ENCODE measurements at regions not wholly inside any gene's neighbourhood (a gene's known extent, or its start where the extent isn't known, plus 50 kb on each side); places are given as distances from the start of the nearest gene placed in this dataset.

- ATAC-seq (no peak), DNase-seq (no peak)
Observed at GRCh38 chr14:101135796-101136742, 232.5 kb upstream of the RTL1 start.

GRCh38 chr14:101137234-101137633, 233.7 kb upstream of the RTL1 start:
- ATAC-seq, result no peak

GRCh38 chr14:101147848-101148247, 244.3 kb upstream of the RTL1 start:
- DNase-seq (no peak), ATAC-seq (no peak)

More at GRCh38 chr14:101137234-101137633, 233.7 kb upstream of the RTL1 start:
- no peak for DNase-seq

- DNase-seq, result no peak
- no peak for ATAC-seq
Observed at GRCh38 chr14:101150039-101150610, 246.6 kb upstream of the RTL1 start.

GRCh38 chr14:101151226-101151926, 247.9 kb upstream of the RTL1 start:
- DNase-seq (no peak), ATAC-seq (no peak)

- no peak for ATAC-seq
- DNase-seq, result no peak
Observed at GRCh38 chr14:101151927-101152305, 248.4 kb upstream of the RTL1 start.

- no peak for ATAC-seq
- DNase-seq, result no peak
Observed at GRCh38 chr14:101152855-101153254, 249.3 kb upstream of the RTL1 start.

- ATAC-seq (no peak), DNase-seq (no peak)
Observed at GRCh38 chr14:101153691-101154090, 250.2 kb upstream of the RTL1 start.

- DNase-seq (no peak), ATAC-seq (no peak)
Observed at GRCh38 chr14:101155575-101155974, 252.1 kb upstream of the RTL1 start.

GRCh38 chr14:101167428-101167827, 263.9 kb upstream of the RTL1 start:
- DNase-seq (no peak), ATAC-seq (no peak)

GRCh38 chr14:101169267-101169666, 265.7 kb upstream of the RTL1 start:
- ATAC-seq (no peak), DNase-seq (no peak)

- ATAC-seq, result no peak
- DNase-seq, result no peak
Observed at GRCh38 chr14:101171650-101172049, 268.1 kb upstream of the RTL1 start.

GRCh38 chr14:101173698-101174521, 270.4 kb upstream of the RTL1 start:
- DNase-seq (no peak), ATAC-seq (no peak)

- ATAC-seq (no peak), DNase-seq (no peak)
Observed at GRCh38 chr14:101174522-101174838, 271.0 kb upstream of the RTL1 start.

GRCh38 chr14:101174980-101175606, 271.6 kb upstream of the RTL1 start:
- DNase-seq, result no peak
- no peak for ATAC-seq

GRCh38 chr14:101175731-101176534, 272.4 kb upstream of the RTL1 start:
- ATAC-seq, result no peak
- DNase-seq, result no peak

GRCh38 chr14:101176535-101177205, 273.1 kb upstream of the RTL1 start:
- no peak for ATAC-seq
- no peak for DNase-seq

- DNase-seq (no peak), ATAC-seq (no peak)
Observed at GRCh38 chr14:101177301-101177971, 273.9 kb upstream of the RTL1 start.

- ATAC-seq (no peak), DNase-seq (no peak)
Observed at GRCh38 chr14:101178184-101179072, 274.9 kb upstream of the RTL1 start.
